HUES64 (cell line): ENCODE measurements at regions not wholly inside any gene's neighbourhood (a gene's known extent, or its start where the extent isn't known, plus 50 kb on each side); places are given as distances from the start of the nearest gene placed in this dataset.

ENCODE experiments used
- H3K27ac ChIP-seq: 2 replicates; pipeline ENCODE4 v1.7.0; 2013; ENCODE audit warnings: low read depth, low read length, inconsistent platforms
- H3K27me3 ChIP-seq: 2 replicates; pipeline ENCODE4 v1.6.1; 2013; ENCODE audit warnings: mild to moderate bottlenecking, low read length; ENCODE audit not compliant: insufficient read depth
- H3K36me3 ChIP-seq: 2 replicates; pipeline ENCODE4 v1.6.1; 2013; ENCODE audit warnings: mild to moderate bottlenecking, low read length; ENCODE audit not compliant: insufficient read depth
- H3K4me1 ChIP-seq: 2 replicates; pipeline ENCODE4 v1.6.1; 2013; ENCODE audit warnings: mild to moderate bottlenecking, low read length, moderate library complexity; ENCODE audit not compliant: insufficient read depth
- H3K4me3 ChIP-seq: 2 replicates; pipeline ENCODE4 v1.5.1; 2013; ENCODE audit warnings: mild to moderate bottlenecking, low read length, moderate library complexity
- H3K9ac ChIP-seq: 2 replicates; pipeline ENCODE4 v1.6.1; 2013; ENCODE audit warnings: mild to moderate bottlenecking, low read depth, low read length
- H3K9me3 ChIP-seq: 2 replicates; pipeline ENCODE4 v1.6.1; 2013; ENCODE audit warnings: low read depth, low read length; ENCODE audit not compliant: insufficient read depth
- WGBS: fragments of 150-250, 120-280 bp; methylation state at CpG from one replicate; pipeline ENCODE4 v1.1.7; 2013; ENCODE audit warnings: missing lambda C conversion rate; 5-methylcytosine and 5-hydroxymethylcytosine counted together

- Histone ChIP-seq H3K9ac (no peak overlapping the region), H3K36me3 (no peaks in the 10 kb centered on the region), H3K9me3 (no peaks in the 10 kb centered on the region), H3K27me3 (no peaks in the 10 kb centered on the region), H3K4me1 (no peaks in the 10 kb centered on the region), H3K4me3 (no peak overlapping the region), H3K27ac (no peak overlapping the region)
- WGBS = 96% methylated on average over 8 of the region's 8 CpGs
Observed at GRCh38 chr2:8297376-8298231, 384.3 kb upstream of the ID2 start.

GRCh38 chr2:8298783-8299182 lies 383.1 kb upstream of the ID2 start:
- 91% methylated on average over 3 of the region's 3 CpGs for WGBS
- no peaks in the 10 kb centered on the region for H3K4me1 ChIP-seq

GRCh38 chr2:8300216-8300615 lies 381.6 kb upstream of the ID2 start:
- WGBS = 60% methylated on average over 5 of the region's 5 CpGs
- no peaks in the 10 kb centered on the region for H3K36me3 ChIP-seq
- no peak overlapping the region for H3K9ac ChIP-seq
- no peaks in the 10 kb centered on the region for H3K27me3 ChIP-seq
- H3K27ac ChIP-seq = no peak overlapping the region
- no peaks in the 10 kb centered on the region for H3K4me1 ChIP-seq
- H3K4me3 ChIP-seq = no peak overlapping the region
- no peaks in the 10 kb centered on the region for H3K9me3 ChIP-seq

More at GRCh38 chr2:8298783-8299182, 383.1 kb upstream of the ID2 start:
- Histone ChIP-seq H3K27me3 (no peaks in the 10 kb centered on the region), H3K27ac (no peak overlapping the region), H3K4me3 (no peak overlapping the region), H3K36me3 (no peaks in the 10 kb centered on the region), H3K9ac (no peak overlapping the region), H3K9me3 (no peaks in the 10 kb centered on the region)

- Histone ChIP-seq H3K36me3 (no peaks in the 10 kb centered on the region), H3K27ac (no peak overlapping the region), H3K4me3 (no peak overlapping the region), H3K9ac (no peak overlapping the region), H3K4me1 (no peaks in the 10 kb centered on the region), H3K27me3 (no peaks in the 10 kb centered on the region), H3K9me3 (no peaks in the 10 kb centered on the region)
- whole genome bisulfite sequencing = 75% methylated on average over 3 of the region's 3 CpGs
Observed at GRCh38 chr2:8300905-8301304, 381.0 kb upstream of the ID2 start.

- Histone ChIP-seq H3K27me3 (no peaks in the 10 kb centered on the region), H3K36me3 (no peaks in the 10 kb centered on the region), H3K9ac (no peak overlapping the region), H3K4me3 (no peak overlapping the region), H3K27ac (no peak overlapping the region), H3K4me1 (peaks cover 8% of the 10 kb centered on the region; the same call in 1 of the 2 replicates), H3K9me3 (no peaks in the 10 kb centered on the region)
- 73% methylated on average over 10 of the region's 10 CpGs for WGBS
Observed at GRCh38 chr2:8303322-8303832, 378.5 kb upstream of the ID2 start.

GRCh38 chr2:8304821-8305766 lies 376.8 kb upstream of the ID2 start:
- Histone ChIP-seq H3K4me1 (peaks cover 9% of the 10 kb centered on the region; the same call in 1 of the 2 replicates), H3K27me3 (no peaks in the 10 kb centered on the region)

GRCh38 chr2:8306530-8307351 lies 375.1 kb upstream of the ID2 start:
- whole genome bisulfite sequencing = 94% methylated on average over 4 of the region's 7 CpGs
- Histone ChIP-seq H3K36me3 (no peaks in the 10 kb centered on the region), H3K27me3 (no peaks in the 10 kb centered on the region), H3K4me1 (peaks cover 9% of the 10 kb centered on the region; the same call in 1 of the 2 replicates), H3K27ac (no peak overlapping the region), H3K4me3 (no peak overlapping the region), H3K9me3 (no peaks in the 10 kb centered on the region), H3K9ac (no peak overlapping the region)

More at GRCh38 chr2:8304821-8305766, 376.8 kb upstream of the ID2 start:
- Histone ChIP-seq H3K4me3 (no peak overlapping the region), H3K36me3 (no peaks in the 10 kb centered on the region), H3K9me3 (no peaks in the 10 kb centered on the region), H3K9ac (no peak overlapping the region), H3K27ac (no peak overlapping the region)
- 94% methylated on average over 18 of the region's 18 CpGs for WGBS

- peaks cover 11% of the 10 kb centered on the region; the same call in 1 of the 2 replicates for H3K4me1 ChIP-seq
- 78% methylated on average over 7 of the region's 7 CpGs for WGBS
- H3K4me3 ChIP-seq = no peak overlapping the region
- H3K9me3 ChIP-seq = no peaks in the 10 kb centered on the region
- H3K9ac ChIP-seq = no peak overlapping the region
- H3K27me3 ChIP-seq = no peaks in the 10 kb centered on the region
- H3K36me3 ChIP-seq = no peaks in the 10 kb centered on the region
- H3K27ac ChIP-seq = 0 out of 2 replicates have a peak overlapping the region, but pooled peaks have one; percentile 29
Observed at GRCh38 chr2:8307606-8308180, 374.2 kb upstream of the ID2 start.

- no peaks in the 10 kb centered on the region for H3K36me3 ChIP-seq
- no peaks in the 10 kb centered on the region for H3K9me3 ChIP-seq
- H3K27ac ChIP-seq = no peak overlapping the region
- H3K4me1 ChIP-seq = peaks cover 18% of the 10 kb centered on the region; the same call in 1 of the 2 replicates
- H3K4me3 ChIP-seq = no peak overlapping the region
- no peaks in the 10 kb centered on the region for H3K27me3 ChIP-seq
- no peak overlapping the region for H3K9ac ChIP-seq
- 80% methylated on average over 7 of the region's 7 CpGs for WGBS
Observed at GRCh38 chr2:8309131-8309530, 372.7 kb upstream of the ID2 start.
